Activated CD4-positive, alpha-beta T cell treated with anti-CD3 and anti-CD28 coated beads for 1 hour (primary cell): ENCODE measurements at regions not wholly inside any gene's neighbourhood (a gene's known extent, or its start where the extent isn't known, plus 50 kb on each side); places are given as distances from the start of the nearest gene placed in this dataset.
A peak's percentile ranks its signal among the peaks of the same experiment; 100 is the strongest.
"Not testable (repeated sequence)": the region's sequence is repeated elsewhere in the genome, so short reads cannot be mapped to it uniquely, and the experiment has no call there.

Experiments used
- DNase-seq: peaks from one replicate; pipeline ENCODE4 v3.0.0-alpha.2; 2020

DNA sequence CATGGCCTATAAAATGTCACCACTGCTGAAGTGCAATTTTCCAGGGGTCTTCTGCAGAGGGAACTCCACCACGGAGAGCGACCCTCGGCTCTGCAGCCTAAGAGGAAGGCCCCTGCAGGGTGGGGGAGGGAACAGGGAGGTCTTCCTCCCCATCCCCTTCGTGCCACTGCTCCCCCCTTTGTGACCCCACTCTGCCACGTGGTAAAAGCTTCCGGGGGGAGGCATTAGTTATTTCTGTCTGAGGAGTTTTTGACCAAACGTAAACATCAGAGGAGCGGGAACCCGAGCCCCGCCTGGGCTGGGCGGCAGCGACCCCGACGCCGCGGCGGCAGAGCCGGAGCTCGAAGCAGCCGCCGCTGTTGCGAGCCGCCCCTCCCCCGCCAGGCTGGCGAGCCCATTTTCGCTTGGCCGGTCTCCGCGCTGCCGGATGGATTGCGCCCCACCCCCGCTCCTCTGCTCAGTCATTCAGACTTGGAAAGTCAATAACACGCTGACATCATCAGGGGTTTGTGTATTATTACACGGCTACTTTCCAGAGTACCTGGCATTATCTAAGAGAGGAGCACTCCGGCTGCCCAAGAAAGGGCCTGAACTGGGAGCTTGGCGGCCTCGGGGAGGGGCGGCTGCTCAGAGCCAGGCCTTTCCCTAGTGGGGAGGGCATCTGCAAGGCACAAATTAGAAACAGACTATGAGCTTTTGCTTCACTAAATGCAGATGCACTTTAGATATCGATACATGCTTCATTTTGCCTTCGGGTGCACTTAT, 162.5 kb upstream of the TBL1XR1 start:
- peak; percentile 94 for DNase-seq

- no peak for DNase-seq
These were observed 164.0 kb upstream of the TBL1XR1 start for GRCh38 chr3:177361081-177361938.

DNA sequence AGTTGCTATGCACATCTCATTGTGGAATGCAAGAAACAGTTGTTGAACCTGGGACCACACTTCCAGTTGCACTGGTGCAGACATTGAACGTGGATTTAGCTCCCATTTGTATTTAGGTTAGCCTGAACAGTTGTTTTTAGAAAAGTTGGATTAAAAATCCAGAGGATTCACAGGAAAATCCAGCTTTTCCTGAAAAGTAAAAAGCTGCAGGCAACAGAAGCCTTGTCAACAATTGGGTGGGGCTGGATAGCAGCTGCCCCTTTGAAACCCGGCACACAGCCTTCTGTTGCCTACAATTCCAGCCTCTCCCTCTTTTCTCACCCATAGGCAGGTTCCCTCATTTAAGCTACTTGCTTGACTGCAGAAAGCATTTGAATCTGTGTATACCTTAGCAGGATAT, 165.3 kb upstream of the TBL1XR1 start:
- no peak for DNase-seq

GRCh38 chr3:177364236-177364635, 167.0 kb upstream of the TBL1XR1 start:
- DNase-seq = no peak

GRCh38 chr3:177365294-177365693, 168.0 kb upstream of the TBL1XR1 start:
- DNase-seq = not testable (repeated sequence)

DNA sequence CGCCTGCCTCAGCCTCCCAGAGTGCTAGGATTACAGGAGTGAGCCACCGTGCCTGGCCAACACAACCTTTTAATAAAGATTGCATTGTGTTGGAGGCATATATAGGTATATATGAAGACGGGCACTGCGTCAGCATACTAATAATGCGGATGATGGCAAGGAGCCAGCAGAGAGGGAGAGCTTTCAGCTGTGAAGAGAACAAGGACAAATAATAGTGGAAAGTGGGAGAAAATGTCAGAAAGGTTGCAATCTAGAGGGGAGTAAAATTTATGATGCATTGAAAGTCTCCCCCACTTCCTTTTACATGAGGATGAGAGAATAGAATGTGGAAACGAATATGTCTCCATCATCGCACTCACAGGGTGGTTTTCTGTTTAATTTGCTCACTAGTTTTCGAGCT, 170.5 kb upstream of the TBL1XR1 start:
- no peak for DNase-seq

DNA sequence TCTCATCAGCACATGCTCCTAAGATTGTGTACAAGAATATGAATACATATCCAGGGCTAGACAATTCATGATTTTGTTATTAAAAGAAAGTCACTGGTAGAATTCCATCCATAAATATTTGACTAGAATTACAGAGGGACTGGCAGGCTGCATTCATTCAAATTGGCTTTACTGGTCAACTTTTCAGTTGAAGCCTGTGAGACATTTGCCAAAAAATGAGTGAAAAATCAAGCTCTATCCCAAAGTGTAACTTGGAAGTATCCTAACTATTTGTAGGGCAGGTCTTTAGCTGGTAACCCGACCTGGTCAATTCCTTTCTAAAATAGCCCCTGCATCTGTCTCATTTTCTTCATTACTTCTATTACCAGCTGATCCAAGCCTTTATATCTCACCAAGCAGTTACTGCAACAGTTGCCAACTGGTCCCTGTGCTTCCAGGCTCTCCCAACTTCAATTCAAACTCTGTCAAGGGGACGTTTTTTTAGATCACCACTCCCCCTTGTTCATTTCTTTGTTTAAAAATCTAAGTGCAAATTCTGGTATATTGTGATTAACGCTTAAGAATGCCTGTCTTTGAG, 173.1 kb upstream of the TBL1XR1 start:
- no peak for DNase-seq

DNA sequence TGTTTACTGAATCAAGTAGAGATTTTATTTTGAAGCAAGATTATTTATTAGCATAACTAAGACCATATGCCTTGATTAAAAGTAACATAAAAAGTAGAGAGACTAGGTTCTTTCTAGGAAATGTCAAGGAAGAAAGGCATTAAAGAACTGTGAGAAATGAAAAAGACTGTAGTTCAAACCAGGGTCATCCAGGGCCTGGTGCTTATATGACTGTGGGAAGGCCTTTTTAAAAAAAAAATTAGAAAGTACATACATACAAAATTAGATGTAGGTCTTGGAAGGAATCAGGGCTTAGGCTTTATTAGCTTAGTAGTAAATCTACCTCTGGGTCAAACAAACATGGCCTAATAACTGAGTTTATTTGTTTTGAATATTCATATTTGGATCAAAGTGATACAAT, 173.9 kb upstream of the TBL1XR1 start:
- DNase-seq = no peak

DNA sequence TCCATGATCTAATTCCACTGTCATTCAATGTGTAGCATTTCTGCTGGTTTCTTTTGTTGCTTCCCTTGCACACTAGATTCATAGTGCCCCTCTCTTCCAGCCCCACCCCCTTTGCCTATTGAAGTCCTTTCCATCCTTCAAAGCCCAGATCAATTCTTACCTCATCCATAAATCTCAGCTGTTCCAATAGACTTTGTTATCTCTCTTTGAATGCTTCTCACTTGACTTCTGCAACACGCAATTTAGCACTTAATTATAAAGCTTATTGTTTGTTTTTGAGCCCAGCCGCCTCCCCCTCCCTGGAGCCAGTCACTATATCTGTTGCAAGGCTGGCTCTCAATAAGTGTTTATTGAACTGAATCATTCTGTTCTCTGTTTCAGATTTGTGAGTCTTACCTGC, 174.6 kb upstream of the TBL1XR1 start:
- DNase-seq = no peak

DNA sequence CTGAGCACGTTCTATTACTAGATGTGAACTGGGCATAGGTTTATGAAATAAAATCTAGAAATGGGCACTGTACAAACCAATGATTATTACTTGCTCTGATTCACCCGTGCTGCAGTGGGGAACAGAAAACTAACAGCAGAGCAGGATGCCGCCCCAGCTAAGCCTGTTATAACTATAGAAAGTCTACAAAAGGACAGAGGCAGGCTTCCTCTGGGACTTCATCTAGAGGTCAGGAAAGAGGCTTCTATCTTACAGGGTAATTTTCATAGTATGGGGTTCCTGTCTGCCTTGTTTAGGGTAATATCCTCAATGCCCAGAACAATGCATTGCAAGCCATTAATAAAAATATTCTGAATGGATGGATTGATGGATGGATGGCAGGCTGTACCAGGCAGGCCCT, 177.0 kb upstream of the TBL1XR1 start:
- DNase-seq = no peak

- DNase-seq = no peak
These were observed 178.0 kb upstream of the TBL1XR1 start for GRCh38 chr3:177375316-177375715.

DNA sequence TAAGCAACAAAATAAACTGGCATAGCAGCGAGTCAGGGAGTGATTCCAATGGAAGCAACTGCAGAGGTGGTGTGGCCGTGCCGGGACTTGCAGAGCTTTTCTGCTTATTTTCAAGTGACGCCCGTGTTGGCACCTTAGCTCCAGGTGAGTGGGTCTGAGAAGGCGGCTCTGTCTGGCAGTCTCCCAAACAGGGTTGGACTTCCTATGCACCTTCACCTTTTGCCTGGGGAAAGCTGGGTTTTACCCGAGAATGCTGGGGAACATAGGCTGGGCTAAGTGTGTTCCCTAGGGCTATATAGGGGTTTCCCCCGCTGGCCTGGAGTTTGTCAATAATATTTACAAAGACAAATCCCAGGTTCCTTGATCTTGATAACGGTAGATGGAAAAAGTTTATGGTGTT, 179.9 kb upstream of the TBL1XR1 start:
- no peak for DNase-seq

DNA sequence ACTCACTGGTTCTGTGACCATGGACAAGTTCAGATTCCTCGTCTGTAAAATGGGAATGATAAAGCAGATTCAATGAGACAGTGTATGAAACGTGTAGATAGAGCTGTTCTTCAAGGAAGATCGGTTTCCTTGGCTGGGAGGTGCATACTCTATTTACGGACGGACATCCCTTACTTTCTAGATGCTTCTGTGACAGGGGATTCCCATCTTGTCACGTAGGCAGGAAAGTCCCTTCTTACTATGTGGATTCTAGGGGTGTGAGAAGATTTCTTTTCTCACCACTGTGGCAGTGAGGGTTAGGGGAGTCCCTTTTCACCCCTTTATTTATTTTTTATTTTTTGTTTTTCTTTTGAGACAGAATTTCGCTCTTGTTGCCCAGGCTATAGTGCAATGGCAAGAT, 180.9 kb upstream of the TBL1XR1 start:
- DNase-seq = no peak

GRCh38 chr3:177379045-177379444, 181.8 kb upstream of the TBL1XR1 start:
- DNase-seq = no peak

DNA sequence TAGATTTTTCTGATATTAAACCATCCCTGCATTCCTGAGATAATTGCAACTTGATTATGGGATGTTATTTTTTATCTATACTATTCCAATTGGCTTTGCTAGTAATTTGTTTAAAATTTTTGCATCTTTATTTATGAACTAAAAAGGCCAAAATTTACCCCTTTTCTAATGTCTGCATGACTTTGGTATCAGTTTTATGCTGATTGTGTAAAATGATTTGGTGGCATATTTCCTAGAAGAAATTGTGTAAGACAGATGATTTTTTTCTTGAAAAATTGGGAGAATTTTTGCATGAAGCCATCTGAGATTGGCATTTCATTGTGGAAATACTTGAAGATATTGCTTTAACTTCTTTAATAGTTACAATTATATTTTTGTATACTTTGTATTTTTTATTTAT, 183.8 kb upstream of the TBL1XR1 start:
- no peak for DNase-seq

- DNase-seq = no peak
These were observed 185.7 kb upstream of the TBL1XR1 start for GRCh38 chr3:177382944-177383343.

DNA sequence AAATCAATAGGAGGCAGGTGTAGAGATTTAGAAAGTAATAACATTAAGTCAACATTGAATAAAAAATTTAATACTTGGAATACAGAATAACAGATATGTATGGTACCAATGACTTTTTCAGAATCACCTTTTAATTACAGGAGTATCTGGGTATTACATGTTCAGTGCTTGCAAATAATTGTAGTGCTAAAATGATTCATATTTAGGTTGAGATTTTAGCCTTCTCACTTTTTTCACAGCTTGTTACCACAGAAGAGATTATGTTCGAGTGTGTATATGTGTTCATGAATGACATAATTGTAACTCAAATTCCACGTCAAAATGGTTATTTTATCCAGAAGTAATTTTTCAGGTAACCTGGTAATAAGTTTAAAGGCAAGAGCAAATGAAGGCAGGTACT, 187.9 kb upstream of the TBL1XR1 start:
- DNase-seq = no peak

- DNase-seq = no peak
These were observed 188.6 kb upstream of the TBL1XR1 start for GRCh38 chr3:177385831-177386301.

DNA sequence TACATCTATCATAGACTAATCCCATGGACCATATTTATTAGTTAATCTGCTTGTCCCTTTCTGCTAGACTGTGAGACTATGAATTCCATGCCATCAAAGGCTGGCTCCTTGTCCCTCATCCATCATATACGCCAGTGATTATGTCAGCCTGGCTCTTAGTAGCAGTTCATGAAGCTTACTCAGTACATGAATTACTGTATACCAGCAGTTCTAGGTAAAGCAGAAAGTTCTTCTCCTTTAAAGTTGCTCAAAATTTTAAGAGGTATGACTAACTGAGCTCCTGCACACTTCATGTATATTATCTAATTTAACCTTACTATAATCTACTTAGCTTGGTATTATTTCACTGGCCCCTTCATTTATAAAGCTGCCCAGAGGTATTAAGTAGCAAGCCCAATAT, 190.9 kb upstream of the TBL1XR1 start:
- no peak for DNase-seq

DNA sequence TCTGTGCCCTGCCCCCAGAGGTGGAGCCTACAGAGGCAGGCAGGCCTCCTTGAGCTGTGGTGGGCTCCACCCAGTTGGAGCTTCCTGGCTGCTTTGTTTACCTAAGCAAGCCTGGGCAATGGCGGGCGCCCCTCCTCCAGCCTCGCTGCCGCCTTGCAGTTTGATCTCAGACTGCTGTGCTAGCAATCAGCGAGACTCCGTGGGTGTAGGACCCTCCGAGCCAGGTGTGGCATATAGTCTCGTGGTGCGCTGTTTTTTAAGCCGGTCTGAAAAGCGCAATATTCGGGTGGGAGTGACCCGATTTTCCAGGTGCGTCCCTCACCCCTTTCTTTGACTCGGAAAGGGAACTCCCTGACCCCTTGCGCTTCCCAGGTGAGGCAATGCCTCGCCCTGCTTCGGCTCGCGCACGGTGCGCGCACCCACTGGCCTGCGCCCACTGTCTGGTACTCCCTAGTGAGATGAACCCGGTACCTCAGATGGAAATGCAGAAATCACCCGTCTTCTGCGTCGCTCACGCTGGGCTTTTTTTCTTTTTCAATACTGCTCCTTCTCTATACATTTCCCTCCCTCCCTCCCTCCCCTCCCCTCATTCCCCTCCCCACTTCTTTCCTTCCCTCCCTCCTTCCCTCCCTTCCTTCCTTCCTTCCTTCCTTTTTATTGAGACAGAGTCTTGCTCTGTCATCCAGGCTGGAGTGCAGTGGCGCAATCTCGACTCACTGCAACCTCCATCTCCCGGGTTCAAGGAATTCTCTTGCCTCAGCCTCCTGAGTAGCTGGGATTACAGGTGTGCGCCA, 197.1 kb upstream of the TBL1XR1 start:
- not testable (repeated sequence) for DNase-seq

- DNase-seq = no peak
These were observed 199.5 kb upstream of the TBL1XR1 start for GRCh38 chr3:177396733-177397132.

DNA sequence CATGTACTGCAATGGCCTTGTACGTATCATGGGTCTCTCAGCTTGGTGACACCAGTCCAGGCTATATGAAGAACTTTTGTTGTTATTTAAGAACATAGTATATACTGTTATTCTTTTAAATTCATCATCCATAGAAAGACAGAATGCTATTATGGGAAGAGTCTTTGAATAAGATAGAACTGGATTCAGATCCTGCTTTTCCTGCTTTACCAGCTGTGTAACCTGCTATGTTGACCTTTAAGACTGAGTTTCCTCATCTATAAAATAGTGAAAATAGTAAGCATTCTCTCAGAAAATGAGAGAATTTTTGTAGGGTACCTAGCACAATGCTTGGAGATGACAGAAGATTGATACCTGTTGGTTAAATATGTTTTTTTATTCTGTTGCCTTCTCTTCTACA, 204.1 kb upstream of the TBL1XR1 start:
- DNase-seq = no peak

GRCh38 chr3:177402533-177402932, 205.3 kb upstream of the TBL1XR1 start:
- DNase-seq = no peak
